HG03064 (cell line): ENCODE measurements at regions not wholly inside any gene's neighbourhood (a gene's known extent, or its start where the extent isn't known, plus 50 kb on each side); places are given as distances from the start of the nearest gene placed in this dataset.

Experiments
- ATAC-seq: cut with Tn5 transposase; IDR thresholded peaks from one replicate; pipeline ENCODE4 v1.9.1; 2021; ENCODE audit warnings: low read depth; ENCODE audit not compliant: unreplicated experiment

GRCh38 chr7:88700725-88701124, 58.8 kb upstream of the ZNF804B start:
- ATAC-seq: no peak

GRCh38 chr7:88694207-88694606, 65.3 kb upstream of the ZNF804B start:
- ATAC-seq: no peak

GRCh38 chr7:88693131-88693530, 66.4 kb upstream of the ZNF804B start:
- no peak for ATAC-seq

DNA sequence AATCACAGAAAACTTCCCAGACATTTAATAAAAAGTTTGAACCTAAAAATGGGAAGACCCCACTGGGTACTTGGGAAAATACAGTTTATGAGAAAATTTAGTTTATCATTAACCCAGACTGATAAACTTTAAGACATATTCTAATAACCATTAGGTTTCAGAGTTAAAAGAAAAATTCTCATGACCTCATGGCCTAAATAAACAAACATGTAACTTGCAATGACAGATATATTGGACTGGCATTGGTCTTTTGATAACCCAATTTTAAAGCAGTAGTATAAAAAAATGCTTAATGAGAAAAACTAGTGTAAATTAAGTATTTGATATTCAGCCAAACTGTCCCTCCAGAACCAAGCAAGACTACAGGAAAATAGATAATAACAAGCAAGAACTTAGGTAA, 67.0 kb upstream of the ZNF804B start:
- ATAC-seq: no peak

GRCh38 chr7:88689821-88690220, 69.7 kb upstream of the ZNF804B start:
- ATAC-seq: no peak

DNA sequence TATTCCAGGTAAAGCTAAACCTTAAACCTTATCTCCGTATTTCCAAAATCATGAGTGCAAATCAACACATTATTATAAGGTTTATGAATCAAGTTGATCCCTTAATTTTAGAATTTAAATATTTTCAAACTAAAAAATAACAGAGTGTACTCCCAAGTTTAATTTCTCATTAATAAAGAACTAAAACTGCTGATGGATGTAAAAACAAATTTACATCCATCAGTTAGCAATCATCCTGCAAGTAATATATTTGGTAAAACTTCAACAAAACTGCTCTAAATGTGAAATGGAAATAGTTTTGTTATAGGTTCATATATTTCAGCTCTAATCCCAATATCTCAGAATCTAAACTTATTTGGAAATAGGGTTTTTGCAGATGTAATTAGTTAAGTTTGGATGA, 71.3 kb upstream of the ZNF804B start:
- no peak for ATAC-seq

DNA sequence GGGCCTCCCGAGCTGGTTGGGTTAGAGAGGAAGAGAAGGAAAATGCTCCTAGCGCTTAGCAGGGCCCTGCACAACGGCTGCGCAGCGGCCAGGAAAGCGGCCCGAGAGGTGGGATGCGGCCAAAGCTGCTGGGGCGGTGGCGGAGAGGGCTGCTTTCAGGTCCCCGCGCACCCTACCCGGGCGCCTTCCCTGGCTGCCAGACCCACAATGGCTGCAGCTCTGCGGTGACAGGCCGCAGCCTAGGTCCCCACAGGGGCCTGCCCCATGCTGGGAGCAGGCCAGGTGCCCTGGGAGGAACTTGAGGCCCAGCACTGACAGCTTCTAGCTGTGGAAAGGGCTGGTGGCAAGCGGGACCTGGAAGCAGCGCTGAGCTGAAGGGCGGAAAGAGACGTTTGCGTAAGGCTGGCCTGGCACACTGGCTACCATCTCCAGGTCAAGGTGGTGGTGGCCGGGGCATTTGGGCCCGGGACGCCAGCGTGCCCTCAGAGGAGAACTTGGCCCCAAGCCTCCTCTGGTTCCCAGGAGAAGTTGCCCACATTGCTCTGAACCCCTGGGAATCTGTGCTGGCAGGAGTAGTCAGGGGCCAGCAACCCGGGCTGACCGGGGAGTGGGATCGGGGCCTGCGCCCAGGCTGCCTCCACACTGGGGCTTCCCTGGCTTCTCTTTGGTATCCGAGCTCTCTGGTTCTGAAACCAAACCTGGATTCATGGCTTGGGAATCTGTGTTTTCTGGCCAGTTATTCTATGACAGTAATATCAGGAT, 72.9 kb upstream of the ZNF804B start:
- ATAC-seq: no peak

DNA sequence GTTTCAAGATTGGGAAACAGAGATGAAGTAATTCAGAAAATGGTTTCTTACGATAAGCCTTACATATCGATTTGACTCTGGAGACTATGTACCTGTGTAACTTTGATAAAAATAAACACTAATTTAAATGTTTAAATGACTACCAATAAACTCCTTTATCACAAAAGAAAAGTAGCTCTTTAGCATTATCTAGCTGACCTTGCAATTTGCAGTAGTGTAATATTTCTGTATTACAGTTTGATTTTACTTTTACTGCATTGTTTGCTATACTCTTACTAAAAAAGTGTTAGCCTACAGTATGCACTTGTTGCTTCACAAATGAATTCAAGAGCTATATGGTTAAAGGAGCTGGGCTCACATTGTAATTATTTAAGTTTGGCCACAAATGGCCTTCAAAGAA, 77.8 kb upstream of the ZNF804B start:
- ATAC-seq: no peak

GRCh38 chr7:88670536-88670935, 89.0 kb upstream of the ZNF804B start:
- no peak for ATAC-seq

DNA sequence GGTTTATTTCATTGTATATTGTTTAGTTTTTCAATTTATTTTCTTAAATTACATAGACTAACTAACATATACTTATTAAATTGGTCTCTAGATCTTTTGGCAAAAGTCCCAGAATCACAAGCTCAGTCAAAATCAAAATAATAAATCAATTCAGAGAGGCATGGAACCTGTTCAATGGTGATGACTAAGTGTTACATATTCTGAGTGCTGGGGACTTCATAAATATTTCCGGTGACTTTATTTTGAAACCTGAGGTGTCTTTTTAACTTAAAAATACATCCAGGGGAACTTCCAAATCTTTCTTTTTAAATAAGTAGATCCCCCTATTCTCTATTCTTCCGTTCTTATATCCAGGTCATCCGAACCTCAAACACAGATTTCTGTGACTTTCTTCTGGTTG, 89.6 kb upstream of the ZNF804B start:
- ATAC-seq: no peak

GRCh38 chr7:88668591-88668990, 90.9 kb upstream of the ZNF804B start:
- ATAC-seq: no peak

GRCh38 chr7:88666626-88667025, 92.9 kb upstream of the ZNF804B start:
- ATAC-seq: no peak

DNA sequence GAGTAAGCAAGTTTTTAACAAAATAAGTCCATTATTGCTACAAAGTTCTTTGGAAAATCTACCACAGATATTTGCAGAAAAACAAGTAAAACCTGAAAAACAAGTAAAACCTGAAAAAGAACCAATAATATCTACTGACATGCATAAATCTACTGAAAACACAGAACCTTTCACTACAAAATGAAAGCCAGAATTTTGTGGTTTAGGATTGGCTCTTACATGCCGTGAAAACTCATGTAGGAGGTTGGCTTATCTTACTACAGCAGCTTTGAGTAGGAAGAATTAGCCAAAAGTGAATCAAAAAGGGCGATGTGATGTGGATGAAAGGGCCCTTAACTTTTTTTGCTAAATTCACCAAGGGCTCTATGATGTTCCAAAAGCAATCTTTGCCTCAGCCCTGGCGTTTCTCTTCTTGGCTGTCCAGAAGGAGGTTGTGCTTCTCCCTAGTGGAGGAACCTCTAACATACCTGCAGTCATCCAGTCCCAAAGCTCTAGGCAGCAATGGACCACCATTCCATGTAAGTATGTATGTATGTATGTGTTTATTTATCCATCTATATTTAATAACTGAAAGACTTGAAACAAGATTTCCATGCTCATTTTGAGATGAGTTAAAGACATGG, 93.5 kb upstream of the ZNF804B start:
- ATAC-seq: no peak

GRCh38 chr7:88664630-88665233, 94.8 kb upstream of the ZNF804B start:
- ATAC-seq: no peak

- no peak for ATAC-seq
These were observed 97.6 kb upstream of the ZNF804B start for GRCh38 chr7:88661921-88662320.

DNA sequence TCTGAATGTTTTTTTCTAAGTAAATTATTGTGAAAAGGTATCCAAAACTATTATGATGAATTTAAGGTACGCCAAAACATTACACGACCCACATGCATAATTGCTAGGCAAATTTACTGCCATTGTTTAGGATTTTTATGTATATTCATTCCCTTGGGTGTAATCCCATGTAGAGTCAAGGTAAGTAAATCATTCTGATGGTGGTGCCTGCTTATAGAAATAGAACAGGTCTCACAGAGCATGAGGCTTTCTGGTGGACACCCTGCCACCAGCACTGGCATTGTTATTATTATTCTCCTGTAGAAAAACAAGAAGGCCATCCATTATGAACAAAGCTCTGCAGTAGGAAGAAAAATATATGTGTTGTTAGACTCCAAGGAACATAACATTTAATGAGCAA, 111.7 kb upstream of the ZNF804B start:
- ATAC-seq: no peak

- ATAC-seq: no peak
These were observed 120.9 kb upstream of the ZNF804B start for GRCh38 chr7:88638583-88638982.

DNA sequence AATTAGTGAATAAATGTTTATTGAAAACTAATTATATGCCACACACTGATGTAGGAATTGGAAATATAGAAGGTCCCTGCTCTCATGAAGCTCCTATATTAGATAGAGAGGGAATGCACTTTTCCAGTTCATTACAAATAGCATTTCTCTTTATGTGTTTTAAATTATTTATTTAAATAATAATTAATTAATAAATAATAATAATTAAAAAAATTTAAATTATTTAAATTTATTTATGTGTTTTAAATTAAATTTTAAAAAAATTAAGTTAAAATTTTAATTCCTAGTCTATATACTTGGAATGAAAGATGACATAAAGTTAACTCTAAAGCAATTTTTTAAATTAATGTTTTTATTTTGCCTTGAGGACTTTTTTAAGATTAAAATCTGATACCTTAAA, 121.7 kb upstream of the ZNF804B start:
- no peak for ATAC-seq

DNA sequence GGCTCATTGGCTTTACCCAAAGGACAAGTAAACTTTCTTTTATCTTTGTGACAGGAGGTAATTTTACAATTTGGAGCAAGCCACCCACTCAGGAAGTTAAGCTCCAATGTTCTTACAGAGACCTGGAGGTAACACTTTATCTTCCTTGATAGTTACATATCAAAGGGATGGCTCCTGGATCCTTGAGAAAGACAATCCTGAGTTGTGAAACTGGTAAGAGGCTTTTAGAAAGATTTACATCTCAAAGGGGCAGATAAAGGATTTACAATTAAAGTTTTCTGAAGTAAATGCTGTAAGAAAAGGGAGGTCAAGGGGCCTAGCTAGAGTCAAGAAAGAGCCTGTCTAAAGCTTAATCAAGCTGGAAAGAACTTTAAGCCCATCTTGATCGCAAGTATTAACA, 124.4 kb upstream of the ZNF804B start:
- no peak for ATAC-seq

DNA sequence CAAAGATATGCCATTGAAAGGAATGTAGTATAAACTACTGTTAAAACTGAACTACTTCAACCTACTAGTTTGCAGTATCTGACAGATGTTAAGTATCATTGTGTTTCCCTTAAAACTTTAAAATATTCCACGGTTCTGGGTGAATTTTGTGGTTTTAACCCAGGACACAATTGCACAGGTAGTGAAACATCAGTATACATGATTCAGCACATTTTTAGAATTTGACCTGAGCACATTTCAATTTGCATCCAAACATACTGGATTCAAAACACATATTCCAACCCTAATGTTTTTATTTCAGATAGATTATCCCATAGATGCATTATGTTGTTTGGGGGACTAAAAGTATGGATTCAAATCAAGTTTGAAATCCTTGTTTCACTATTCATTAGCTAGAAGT, 129.9 kb upstream of the ZNF804B start:
- no peak for ATAC-seq

DNA sequence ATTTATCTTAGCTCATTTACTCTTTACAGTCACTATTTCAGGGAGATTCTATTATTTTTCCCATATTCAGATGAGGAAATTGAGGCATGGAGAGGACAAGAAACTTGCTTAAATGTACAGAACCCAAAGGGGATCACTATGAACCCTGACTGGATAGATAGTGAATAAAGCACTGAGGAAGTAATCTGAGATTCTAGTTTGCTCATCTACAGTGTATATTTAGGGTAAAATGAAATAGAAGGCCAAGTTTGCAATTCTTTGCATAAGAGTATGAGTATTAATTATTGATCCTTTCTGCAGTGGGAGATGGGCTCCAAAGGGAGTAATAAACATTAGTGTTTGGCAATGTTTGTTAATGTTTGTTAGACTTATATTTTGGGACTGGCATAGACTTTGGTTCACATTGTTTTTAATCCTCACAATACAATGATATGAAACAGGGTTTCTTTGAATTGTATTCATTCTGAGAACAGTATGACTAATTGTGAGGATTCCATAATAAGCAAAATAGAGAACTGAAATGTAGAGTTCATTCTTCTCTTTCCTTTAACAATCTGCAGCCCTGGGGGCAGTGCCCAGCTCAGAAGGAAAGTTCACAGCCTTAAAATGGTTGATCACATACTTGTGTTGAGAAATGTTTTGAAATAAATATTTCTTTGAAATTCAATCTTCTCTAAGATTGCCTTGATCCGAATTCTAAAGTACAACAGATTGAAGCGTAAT, 131.0 kb upstream of the ZNF804B start:
- ATAC-seq: peak; percentile 99
